GM21528 (cell line): ENCODE measurements at regions not wholly inside any gene's neighbourhood (a gene's known extent, or its start where the extent isn't known, plus 50 kb on each side); places are given as distances from the start of the nearest gene placed in this dataset.

Source experiments
- ATAC-seq: cut with Tn5 transposase; IDR thresholded peaks from one replicate; pipeline ENCODE4 v1.9.1; 2021; ENCODE audit warnings: mild to moderate bottlenecking, moderate library complexity; ENCODE audit not compliant: unreplicated experiment, low FRiP score

DNA sequence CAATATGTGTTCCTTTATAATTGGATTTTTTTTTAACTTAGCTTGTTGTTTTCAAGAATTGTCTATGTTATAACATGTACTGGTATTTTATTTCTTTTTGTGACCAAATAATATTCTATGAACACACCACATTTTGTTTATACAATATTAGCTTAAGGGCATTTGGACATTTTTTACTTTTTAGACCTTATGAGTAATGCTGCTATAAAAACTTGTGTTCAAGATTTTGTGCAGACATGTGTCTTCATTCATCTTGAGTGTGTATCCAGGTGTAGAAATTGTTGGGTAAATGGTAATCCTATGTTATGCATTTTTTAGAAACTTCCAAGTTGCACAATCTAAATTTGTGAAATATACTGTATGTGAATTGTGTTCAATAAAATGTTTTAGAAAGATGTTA, 936.7 kb downstream of the CCSER2 start:
- ATAC-seq, result no peak

GRCh38 chr10:85266808-85267207, 938.4 kb downstream of the CCSER2 start:
- no peak for ATAC-seq

DNA sequence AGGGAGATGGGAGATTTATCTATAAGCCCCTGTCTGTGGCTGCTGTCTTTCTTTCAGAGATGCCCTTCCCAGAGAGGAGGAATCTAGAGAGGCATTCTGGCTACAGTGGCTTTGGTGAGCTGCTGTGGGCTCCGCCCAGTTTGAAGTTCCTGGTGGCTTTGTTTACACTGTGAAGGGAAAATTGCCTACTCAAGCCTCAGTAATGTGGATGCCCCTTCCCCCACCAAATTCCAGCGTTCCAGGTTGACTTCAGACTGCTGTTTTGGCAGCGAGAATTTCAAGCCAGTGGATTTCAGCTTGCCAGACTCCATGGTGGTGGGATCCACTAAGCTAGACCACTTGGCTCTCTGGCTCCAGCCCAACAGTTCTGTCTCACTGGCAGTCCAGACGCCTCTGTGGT, 951.6 kb downstream of the CCSER2 start:
- no peak for ATAC-seq

DNA sequence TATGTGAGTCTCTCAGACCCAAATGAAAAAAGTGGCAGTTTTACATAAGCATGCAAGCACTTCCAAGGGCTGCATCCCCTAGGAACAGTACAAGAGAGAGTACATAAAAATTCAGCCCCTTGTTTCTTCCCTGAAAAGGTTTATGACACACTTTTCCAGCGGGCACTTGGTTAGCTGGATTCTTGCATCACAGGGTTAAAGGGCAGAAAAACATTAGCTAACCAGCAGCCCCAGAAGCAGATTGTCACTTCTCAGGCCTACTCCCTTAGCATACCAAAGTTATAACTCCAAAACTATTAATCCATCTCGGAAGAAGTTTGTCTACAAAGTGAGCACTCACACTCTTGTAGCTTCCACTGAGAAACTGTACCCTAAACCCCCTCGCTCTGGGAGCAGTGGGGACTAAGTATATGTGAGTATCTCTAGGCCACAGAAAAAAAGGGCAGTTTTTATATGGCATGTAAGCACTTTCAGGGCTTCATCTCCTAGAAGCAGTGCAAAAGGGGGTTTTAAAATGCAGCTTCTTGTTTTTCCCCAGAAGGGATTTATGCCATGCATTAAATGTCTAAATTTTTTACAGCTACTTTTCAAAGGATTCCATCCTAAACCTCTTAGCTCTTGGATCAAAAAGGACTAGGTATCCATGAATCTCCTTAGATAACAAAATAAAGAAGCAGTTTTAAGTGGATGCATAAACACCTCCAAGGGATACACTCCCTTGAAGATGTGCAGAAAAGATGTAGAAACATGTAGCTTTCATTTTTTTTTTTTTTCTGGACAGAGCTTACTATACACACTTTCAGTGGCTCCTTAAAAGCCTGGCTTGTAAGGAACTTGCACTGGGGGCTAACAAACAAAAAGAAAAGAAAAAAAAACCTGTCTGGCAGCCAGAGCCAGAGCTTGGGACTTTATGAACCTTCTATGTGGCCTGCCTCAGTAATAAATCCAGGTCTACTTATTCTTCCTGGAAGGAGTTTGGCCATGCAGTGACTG, 956.7 kb downstream of the CCSER2 start:
- ATAC-seq, result no peak

GRCh38 chr10:85293483-85293882, 965.1 kb downstream of the CCSER2 start:
- ATAC-seq, result no peak

- ATAC-seq, result no peak
Observed at GRCh38 chr10:85311613-85312337, 983.4 kb downstream of the CCSER2 start.

DNA sequence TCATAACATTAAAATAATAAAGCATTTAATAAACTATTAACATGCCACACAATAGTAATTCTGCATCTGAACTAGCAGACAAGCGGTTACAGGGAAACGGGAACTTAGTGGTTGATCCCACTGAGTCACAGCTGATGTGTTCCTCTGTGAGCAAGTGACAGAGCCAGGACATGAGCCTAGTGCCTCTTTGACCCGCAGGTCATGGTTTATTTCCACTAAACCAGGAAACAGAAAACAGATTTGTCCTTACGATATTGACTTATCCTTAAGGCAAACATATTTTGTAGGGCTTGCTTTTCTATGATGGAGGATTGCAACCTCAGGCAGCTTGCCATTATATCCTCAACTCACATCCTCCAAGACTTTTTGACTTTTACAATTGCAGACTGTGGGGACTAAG, 987.3 kb downstream of the CCSER2 start:
- no peak for ATAC-seq

DNA sequence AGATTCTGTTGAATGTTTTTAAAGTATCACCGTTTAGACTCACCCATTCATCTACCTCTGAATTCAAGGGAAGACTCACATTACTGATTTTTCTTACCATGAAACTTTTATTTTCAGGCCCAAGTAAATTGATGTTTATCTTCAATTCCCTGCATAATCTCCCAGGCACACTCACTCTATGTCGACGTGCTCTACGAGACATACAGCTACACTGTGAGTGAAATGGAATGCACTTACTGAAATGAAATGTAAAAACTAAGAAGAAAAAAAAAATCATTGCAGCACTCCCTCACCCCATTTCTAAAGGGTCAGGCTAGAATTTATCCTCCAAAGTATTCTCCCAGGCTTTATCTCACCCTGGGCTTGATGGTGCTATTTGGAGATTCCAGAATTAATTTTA, 987.9 kb downstream of the CCSER2 start:
- ATAC-seq, result no peak

- no peak for ATAC-seq
Observed at GRCh38 chr10:85317827-85318226, 989.4 kb downstream of the CCSER2 start.

DNA sequence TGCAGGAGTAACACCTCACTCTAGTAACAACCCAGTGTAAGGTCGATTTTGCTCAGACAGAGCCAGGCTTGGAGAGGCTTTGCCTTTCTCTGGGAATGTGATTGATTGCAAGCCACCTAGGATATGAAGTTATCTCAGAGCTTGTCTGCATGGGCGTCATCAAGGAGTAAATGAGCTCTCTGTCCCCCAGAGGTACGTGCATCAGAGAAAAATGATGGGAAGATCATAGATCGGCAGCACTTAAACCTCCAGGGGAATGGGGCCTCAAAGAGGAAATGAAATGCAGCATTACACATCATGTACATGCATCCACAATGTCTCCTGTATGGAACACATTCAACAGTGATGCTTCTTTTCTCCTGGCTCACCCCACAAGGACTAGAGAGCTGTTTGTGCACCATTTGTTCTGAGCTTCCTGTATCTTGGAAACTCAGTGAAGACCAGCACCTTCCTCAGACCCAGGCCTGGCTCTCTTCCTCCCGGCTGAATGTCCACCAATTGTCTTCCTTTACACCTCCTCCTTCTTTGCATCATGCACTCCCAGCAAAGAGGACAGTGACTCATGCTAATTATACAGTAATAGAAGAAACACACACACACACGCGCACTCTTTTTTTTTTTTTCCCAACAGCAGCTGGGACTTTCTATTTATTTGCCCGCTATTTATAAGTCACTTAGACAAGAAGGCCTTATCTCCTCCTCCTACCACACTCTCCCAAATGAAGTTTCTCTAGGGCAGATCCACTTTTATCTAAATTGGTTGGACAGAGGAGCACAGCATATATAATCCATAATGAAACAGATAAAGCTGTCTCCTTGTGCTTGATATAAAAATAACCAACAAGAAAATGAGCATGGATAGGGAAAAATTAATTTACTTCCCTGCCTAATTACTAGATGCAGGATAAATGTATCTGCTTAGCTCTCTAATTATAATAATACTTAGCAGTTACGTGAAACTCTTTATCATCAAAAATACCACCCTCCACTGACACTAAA, 990.7 kb downstream of the CCSER2 start:
- ATAC-seq, result no peak

DNA sequence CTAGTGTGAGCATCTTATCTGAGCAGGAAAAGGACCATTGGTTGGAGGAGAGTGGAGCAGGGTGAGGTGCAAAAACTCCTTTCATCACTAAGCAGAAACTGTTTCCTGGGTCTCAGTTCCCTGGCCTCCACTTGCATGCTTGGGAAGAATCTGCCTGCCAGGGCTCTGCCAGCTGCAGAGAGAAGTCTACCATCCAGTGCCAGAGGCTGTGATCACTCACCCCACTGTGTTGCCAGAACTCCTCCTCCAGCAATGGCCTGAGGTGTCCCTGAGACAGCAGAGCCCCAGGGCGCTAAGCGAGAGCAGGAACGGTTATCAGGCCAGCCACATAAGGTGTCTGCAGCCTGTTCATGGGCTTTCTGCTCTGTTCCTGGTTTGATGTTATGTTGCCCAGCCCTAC, 991.4 kb downstream of the CCSER2 start:
- ATAC-seq, result no peak

- no peak for ATAC-seq
Observed at GRCh38 chr10:85333594-85333993, 1005.2 kb downstream of the CCSER2 start.

DNA sequence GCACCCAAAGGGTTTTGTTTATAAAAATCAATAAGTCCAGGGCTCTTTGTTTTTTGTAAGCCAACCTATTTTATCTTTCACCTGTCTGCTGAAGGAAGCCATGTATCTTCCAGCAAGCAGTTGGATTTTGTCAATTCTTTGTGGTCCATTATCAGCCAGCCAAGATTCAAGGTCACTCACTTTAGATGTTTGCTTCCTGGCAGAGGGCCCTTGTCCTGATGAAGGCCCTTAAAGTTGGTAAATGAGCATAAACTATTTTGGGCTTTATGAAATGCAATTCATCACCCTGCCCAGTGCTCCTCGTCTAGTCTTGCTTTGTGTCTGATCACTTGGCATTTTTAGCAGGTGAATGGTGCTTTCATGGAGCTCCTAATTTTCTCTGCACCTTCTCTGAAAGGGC, 1004.2 kb downstream of the GRID1 start:
- ATAC-seq, result no peak

GRCh38 chr10:85377029-85377806, 989.4 kb downstream of the GRID1 start:
- ATAC-seq, result no peak

- no peak for ATAC-seq
Observed at GRCh38 chr10:85379338-85379737, 987.3 kb downstream of the GRID1 start.

DNA sequence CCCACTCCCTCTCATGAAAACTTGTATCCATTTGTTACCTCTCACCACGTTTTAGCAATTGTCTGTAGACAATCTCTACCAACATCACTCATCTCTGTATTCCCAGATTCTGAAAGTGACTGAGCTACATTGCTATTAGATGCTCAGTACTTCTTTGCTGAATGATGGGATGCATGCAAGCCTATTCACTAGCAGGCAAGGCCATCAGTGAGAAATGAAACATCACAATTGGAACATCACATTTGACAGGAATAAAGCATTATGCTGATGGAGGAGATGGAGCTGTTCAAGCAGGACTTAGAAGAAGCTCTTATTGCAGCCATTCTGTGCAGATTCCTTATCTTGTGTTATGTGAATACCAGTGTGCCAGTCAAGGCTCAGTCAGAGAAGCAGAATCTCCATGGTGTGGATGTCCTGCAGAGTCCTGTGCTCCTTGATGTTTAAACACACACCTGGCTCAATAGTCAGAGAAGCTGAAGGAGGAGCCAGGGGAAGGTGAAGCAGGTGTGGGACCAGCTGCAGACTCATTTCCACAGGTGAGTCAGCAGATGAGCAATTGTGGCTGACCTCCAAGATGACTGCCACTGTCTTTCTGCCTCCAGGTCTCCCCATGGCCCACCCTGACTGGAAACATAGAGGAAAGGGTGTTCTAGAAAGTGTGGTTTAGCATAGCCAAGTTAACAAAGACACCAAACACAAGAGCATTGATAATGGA, 965.5 kb downstream of the GRID1 start:
- ATAC-seq, result no peak

DNA sequence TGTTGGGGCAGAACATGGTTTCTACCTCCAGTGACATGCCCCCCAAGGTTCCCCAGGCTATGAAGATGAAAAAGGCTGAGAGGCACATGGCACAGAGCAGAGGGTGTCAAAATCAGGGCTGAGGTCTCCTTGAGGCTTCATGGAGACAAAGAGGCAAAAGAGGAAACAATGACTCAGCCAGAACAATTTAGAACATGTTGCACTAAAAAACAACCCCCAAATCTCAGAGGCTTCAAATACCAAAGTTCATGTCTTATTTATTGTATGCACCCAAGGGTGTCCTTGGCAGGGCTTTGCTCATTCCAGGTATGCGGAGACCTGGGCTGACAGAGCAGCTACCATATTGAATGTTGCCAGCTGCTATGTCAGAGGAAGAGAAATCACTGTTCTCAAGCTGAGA, 964.1 kb downstream of the GRID1 start:
- ATAC-seq, result no peak

- ATAC-seq, result no peak
Observed at GRCh38 chr10:85407088-85407487, 959.5 kb downstream of the GRID1 start.

DNA sequence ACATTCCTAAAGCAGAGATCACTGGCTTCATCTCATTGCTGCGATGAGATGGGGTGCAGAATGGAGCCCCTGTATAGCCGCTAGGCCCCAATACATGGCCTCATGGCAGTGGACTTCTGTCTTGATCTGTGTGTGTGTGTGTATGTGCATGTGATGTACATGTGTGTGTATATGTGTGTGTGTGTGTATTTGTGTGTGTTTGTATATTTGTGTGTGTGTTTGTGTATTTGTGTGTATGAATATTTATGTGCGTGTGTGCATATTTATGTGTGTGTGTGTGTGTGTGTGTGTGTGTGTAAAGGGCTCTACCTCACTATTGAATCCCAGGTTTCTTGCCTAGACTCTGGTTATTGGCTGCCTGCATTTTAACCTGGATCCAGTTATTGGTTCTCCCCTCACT, 958.2 kb downstream of the GRID1 start:
- ATAC-seq, result no peak
